ENCODE measurements at regions not wholly inside any gene's neighbourhood (a gene's known extent, or its start where the extent isn't known, plus 50 kb on each side); places are given as distances from the start of the nearest gene placed in this dataset.

DNA sequence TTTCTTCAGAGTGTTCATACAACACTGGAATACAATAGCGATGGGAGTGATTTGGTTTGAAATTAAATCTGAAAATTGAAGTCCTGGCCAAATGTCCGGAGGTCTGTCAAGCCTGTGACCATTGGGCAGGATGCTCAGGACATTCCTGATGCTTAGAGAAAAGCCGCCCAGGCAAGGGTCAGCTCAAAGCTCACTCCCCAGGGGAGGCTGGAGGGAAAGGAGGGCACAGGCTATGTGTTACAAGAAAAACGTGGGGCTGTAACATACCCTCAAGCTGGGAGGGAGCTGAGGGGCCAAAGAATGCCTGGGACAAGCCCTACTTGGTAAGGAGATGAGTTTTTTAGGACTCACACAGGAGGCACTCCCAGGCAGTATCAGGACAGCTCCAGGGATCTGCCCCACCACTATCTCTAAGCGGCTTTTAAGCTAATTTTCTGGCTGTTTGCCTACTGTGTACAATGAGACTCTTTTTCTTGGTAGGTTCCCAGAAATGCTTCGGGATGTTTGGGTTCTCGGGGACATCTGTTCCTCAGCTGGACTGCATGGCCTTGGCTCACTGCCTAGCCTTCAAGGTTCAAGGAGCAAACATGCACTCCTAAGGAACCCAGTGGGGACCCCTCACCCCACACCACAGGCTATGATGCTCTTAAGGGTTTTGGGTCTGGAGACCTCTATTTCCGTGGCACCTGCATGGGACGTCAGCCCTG, 500.1 kb downstream of the BRD1 start:
- no peak for DNase-seq (ENCODE audit: low read depth)
- H3K4me3 ChIP-seq (ENCODE audit: low read depth, low read length), result no peak overlapping the region
- TF ChIP-seq, protein P1, sequence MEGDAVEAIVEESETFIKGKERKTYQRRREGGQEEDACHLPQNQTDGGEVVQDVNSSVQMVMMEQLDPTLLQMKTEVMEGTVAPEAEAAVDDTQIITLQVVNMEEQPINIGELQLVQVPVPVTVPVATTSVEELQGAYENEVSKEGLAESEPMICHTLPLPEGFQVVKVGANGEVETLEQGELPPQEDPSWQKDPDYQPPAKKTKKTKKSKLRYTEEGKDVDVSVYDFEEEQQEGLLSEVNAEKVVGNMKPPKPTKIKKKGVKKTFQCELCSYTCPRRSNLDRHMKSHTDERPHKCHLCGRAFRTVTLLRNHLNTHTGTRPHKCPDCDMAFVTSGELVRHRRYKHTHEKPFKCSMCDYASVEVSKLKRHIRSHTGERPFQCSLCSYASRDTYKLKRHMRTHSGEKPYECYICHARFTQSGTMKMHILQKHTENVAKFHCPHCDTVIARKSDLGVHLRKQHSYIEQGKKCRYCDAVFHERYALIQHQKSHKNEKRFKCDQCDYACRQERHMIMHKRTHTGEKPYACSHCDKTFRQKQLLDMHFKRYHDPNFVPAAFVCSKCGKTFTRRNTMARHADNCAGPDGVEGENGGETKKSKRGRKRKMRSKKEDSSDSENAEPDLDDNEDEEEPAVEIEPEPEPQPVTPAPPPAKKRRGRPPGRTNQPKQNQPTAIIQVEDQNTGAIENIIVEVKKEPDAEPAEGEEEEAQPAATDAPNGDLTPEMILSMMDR (conservative IDR thresholded peaks at IDR 0.05; ENCODE audit: low read depth, low read length), result no peak

DNA sequence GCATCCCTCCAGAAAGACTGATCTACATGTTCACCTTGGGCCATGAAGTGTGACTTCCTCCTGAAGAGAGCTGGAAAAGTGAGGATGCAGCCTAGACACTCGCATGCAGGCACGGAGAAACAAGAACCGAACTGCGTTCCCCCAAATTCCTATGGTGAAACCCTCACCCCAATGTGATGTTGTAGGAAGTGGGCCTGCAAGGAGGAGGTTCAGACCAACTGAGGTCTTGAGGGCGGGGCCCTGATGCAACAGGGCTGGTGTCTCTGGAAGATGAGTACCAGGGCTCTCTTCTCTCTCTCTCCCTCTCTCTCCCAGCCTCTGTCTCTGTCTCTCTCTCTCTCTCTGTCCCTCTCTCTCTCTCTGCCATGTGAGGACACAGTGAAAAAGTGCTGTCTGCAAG, 501.1 kb downstream of the BRD1 start:
- DNase-seq (ENCODE audit: low read depth), result no peak
- TF ChIP-seq, protein P1 (conservative IDR thresholded peaks at IDR 0.05; ENCODE audit: low read depth, low read length), result no peak

DNA sequence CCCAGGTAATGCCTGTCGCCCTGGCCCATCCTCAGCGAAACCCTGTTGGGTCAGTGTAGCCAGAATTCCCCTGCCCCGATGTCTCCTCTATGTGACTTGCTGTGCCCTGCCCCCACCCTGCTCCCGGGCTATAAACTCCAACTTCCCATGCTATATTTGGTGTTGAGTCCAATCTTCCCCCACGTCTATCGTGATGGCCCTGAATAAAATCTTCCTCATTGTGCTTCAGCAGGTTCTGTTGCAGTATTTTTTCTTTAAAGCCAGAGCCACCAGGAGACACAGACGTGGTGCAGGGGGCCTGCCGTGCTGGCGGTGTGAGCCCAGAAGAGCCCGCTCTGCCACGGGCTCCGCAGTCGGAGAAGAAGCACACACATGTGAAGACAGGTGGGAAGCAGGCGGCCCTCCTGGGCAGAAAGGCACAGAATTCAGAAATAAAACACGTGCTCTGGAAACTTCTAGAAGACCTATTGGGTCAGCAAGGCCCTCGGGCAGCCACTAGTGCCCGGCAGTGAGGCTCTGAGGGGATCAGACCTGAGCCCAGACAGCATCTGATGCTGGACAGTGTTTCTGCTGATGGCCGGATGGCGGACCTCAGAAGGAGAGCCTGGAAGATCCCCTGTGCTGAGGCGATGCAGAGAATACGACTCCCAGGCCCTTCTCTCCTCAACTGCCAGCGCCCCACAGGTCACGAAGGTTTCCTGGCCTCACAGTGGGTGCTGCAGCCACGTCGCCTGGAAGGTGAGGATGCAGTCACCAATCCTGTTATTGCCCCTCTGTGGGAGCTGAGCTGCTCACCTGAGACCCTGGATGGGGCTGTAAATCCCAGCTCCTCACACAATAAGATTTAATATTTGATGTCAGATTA, 501.9 kb downstream of the BRD1 start:
- no peak overlapping the region for H3K4me3 ChIP-seq (ENCODE audit: low read depth, low read length)
- TF ChIP-seq, protein P1 (conservative IDR thresholded peaks at IDR 0.05; ENCODE audit: low read depth, low read length), result no peak
- no peak for DNase-seq (ENCODE audit: low read depth)

More for the DNA sequence above, 501.1 kb downstream of the BRD1 start:
- no peak overlapping the region for H3K4me3 ChIP-seq (ENCODE audit: low read depth, low read length)

DNA sequence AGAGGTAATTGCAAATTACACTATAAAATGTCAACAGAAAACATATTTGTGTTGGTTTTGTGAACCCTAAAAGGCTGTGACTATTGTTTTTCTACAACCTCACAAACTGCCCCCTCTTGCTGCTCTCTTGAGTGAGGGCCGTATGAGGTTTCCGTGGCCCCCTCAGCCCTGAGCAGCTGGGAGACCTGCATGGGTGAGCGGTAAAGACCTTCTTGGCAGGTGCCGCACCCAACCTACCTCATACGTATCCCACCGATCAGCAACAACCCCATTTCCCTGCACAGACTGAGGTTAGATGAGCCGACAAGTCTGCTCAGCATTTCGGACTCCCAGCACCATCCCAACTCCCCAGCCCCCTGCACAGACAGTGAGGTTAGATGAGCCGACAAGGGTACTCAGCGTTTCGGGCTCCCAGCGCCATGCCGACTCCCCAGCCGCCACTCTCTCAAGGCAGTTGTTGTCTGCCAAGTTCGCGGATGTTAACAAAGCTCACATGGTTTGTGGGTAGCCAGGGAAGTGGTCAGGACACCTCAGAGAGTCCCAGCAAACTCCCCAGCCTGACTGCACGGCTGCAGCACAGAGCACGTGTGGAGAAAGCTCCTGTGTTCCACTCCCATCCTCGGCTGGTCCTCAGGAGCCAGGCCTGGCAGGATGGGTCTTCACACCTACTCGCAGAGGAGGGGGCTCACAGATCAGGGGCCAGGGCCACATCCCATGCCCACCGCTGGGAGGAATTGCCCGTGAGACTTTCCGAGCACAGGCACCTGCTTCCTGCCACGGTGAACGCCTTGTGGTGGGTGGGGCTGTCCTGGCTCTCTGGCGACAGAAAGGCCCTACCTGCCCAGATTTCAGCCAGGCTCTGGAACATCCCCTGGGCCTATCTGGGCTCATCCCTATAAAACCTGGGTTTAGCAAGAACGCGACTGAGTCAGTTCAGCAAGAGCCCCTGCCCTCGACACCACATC, 502.9 kb downstream of the BRD1 start:
- H3K4me3 ChIP-seq (ENCODE audit: low read depth, low read length), result no peak overlapping the region
- TF ChIP-seq, protein P1 (conservative IDR thresholded peaks at IDR 0.05; ENCODE audit: low read depth, low read length), result no peak
- DNase-seq (ENCODE audit: low read depth), result no peak

DNA sequence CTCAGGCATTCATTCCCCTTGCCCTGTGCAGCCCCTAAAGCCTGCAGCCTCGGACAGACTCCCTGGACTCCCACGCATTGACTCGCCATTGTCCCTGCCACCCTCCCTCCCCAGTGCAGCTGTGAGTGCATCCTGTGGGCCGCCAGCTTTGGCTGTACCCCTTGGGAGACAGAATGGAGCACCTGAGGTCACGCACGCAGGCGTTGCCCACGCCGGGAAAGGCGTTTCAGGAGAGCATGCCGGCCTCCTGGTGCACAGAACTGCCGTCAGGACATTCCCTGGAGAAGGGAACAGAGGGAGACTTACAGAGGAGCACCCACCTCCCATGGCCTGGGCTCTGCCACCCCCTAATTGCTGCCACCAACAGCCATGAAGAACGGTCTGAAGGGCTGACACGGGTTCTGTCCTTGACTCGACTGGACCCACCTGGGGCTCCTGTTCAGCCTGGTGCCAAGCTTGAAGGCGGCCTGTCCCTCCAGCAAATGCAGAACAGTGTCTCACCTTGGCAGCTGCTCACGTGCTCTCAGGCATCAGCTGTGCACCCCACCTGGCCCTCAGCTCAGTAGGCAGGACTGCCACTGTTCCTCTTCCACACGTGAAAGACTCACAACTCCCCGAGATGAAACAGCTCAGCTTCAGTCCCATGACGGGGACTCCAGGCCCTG, 503.8 kb downstream of the BRD1 start:
- H3K4me3 ChIP-seq (ENCODE audit: low read depth, low read length), result no peak overlapping the region
- no peak for DNase-seq (ENCODE audit: low read depth)
- TF ChIP-seq, protein P1 (conservative IDR thresholded peaks at IDR 0.05; ENCODE audit: low read depth, low read length), result no peak
